ENCODE measurements at regions not wholly inside any gene's neighbourhood (a gene's known extent, or its start where the extent isn't known, plus 50 kb on each side); places are given as distances from the start of the nearest gene placed in this dataset.

GRCh38 chr12:40171501-40171900 is 53.3 kb upstream of the LRRK2 start:
- no peak for TF ChIP-seq CTCF (IDR thresholded peaks at IDR 0.05; ENCODE audit: control extremely low read depth in 1 of 3, insufficient read depth in 1 of 3, low read depth in 1 of 3, low read length in 3 of 3)
- TF ChIP-seq EP300 (IDR thresholded peaks at IDR 0.05; ENCODE audit: borderline replicate concordance in 1 of 2, low read depth in 2 of 2, low read length in 2 of 2) = no peak
- TF ChIP-seq RXRA (IDR thresholded peaks at IDR 0.05; ENCODE audit: insufficient read depth, low read depth, low read length) = no peak
- TF ChIP-seq POLR2AphosphoS5 (IDR thresholded peaks at IDR 0.05; ENCODE audit: low read depth, low read length) = no peak
